ENCODE measurements at regions not wholly inside any gene's neighbourhood (a gene's known extent, or its start where the extent isn't known, plus 50 kb on each side); places are given as distances from the start of the nearest gene placed in this dataset.

GRCh38 chr10:4736183-4736582, 89.8 kb upstream of the AKR1E2 start:
- H3K4me1 ChIP-seq (ENCODE audit: control insufficient read depth, insufficient read depth, low read length) = no peaks in the 10 kb centered on the region
- 90% methylated on average over 4 of the region's 7 CpGs for WGBS (ENCODE audit: insufficient coverage)

GRCh38 chr10:4733843-4734224, 92.2 kb upstream of the AKR1E2 start:
- Histone ChIP-seq H3K27ac (ENCODE audit: low read depth, low read length) (no peak overlapping the region), H3K36me3 (ENCODE audit: control insufficient read depth, insufficient read depth, low read length) (no peaks in the 10 kb centered on the region), H3K4me3 (ENCODE audit: low read depth, low read length) (no peak overlapping the region), H3K4me1 (ENCODE audit: control insufficient read depth, insufficient read depth, low read length) (no peaks in the 10 kb centered on the region), H3K27me3 (ENCODE audit: control insufficient read depth, insufficient read depth, low read length) (no peaks in the 10 kb centered on the region), H3K9me3 (ENCODE audit: control insufficient read depth, insufficient read depth, low read length) (no peaks in the 10 kb centered on the region)
- 93% methylated on average over 3 of the region's 3 CpGs for WGBS (ENCODE audit: insufficient coverage)
- DNase-seq (ENCODE audit: low read depth in 4 of 6, low spot score in 6 of 6) = no peak

More at GRCh38 chr10:4736183-4736582, 89.8 kb upstream of the AKR1E2 start:
- no peak for DNase-seq (ENCODE audit: low read depth in 4 of 6, low spot score in 6 of 6)
- Histone ChIP-seq H3K36me3 (ENCODE audit: control insufficient read depth, insufficient read depth, low read length) (no peaks in the 10 kb centered on the region), H3K27ac (ENCODE audit: low read depth, low read length) (no peak overlapping the region), H3K4me3 (ENCODE audit: low read depth, low read length) (no peak overlapping the region), H3K9me3 (ENCODE audit: control insufficient read depth, insufficient read depth, low read length) (no peaks in the 10 kb centered on the region), H3K27me3 (ENCODE audit: control insufficient read depth, insufficient read depth, low read length) (no peaks in the 10 kb centered on the region)

DNA sequence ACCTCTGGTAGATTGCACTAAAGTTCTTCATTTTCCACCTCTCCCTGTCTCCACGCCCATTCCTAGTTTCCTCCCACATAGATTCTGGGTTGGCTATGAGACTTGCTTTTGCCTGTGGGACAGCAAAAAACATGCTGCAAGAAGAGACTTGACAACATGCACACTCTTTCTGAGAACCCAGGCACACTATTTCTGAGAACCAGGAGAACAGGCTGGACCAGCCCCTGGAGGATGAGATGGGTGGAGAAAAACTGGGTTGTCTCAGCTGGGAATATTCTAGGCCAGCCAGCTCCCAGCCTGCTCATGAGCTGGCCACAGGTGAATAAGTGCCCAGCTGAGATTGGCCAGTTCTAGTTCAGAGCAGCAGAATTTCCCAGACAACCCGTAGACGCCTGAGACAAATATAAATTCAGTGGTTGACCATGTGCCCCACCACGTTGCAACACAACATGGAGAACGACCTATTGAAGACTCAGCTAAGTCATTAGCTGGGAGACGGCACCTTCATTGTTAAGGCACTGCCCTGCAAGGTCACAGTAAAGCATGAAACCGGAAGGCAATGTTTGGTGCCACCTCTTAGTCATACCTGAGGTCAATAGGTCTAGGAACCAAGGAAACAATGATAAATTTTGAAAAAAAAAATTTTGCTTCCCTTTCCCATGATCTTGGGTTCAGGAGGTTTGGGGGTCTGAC, 92.7 kb upstream of the AKR1E2 start:
- no peak overlapping the region for H3K4me3 ChIP-seq (ENCODE audit: low read depth, low read length)
- no peak overlapping the region for H3K27ac ChIP-seq (ENCODE audit: low read depth, low read length)
- no peaks in the 10 kb centered on the region for H3K4me1 ChIP-seq (ENCODE audit: control insufficient read depth, insufficient read depth, low read length)
- H3K9me3 ChIP-seq (ENCODE audit: control insufficient read depth, insufficient read depth, low read length) = no peaks in the 10 kb centered on the region
- no peaks in the 10 kb centered on the region for H3K36me3 ChIP-seq (ENCODE audit: control insufficient read depth, insufficient read depth, low read length)
- H3K27me3 ChIP-seq (ENCODE audit: control insufficient read depth, insufficient read depth, low read length) = no peaks in the 10 kb centered on the region
- 92% methylated on average over 7 of the region's 7 CpGs for WGBS (ENCODE audit: insufficient coverage)
- DNase-seq (ENCODE audit: low read depth in 4 of 6, low spot score in 6 of 6) = no peak

GRCh38 chr10:4730998-4731397, 95.0 kb upstream of the AKR1E2 start:
- H3K4me3 ChIP-seq (ENCODE audit: low read depth, low read length) = no peak overlapping the region
- no peaks in the 10 kb centered on the region for H3K9me3 ChIP-seq (ENCODE audit: control insufficient read depth, insufficient read depth, low read length)
- H3K36me3 ChIP-seq (ENCODE audit: control insufficient read depth, insufficient read depth, low read length) = no peaks in the 10 kb centered on the region
- H3K27me3 ChIP-seq (ENCODE audit: control insufficient read depth, insufficient read depth, low read length) = no peaks in the 10 kb centered on the region
- H3K27ac ChIP-seq (ENCODE audit: low read depth, low read length) = no peak overlapping the region
- no CpG with 5 or more reads among the region's 3 CpGs for WGBS (ENCODE audit: insufficient coverage)
- no peaks in the 10 kb centered on the region for H3K4me1 ChIP-seq (ENCODE audit: control insufficient read depth, insufficient read depth, low read length)
- no peak for DNase-seq (ENCODE audit: low read depth in 4 of 6, low spot score in 6 of 6)

- WGBS (ENCODE audit: insufficient coverage) = no CpG with 5 or more reads among the region's 4 CpGs
- H3K27me3 ChIP-seq (ENCODE audit: control insufficient read depth, insufficient read depth, low read length) = no peaks in the 10 kb centered on the region
- no peak overlapping the region for H3K27ac ChIP-seq (ENCODE audit: low read depth, low read length)
- DNase-seq (ENCODE audit: low read depth in 4 of 6, low spot score in 6 of 6) = no peak
- H3K36me3 ChIP-seq (ENCODE audit: control insufficient read depth, insufficient read depth, low read length) = no peaks in the 10 kb centered on the region
- H3K4me1 ChIP-seq (ENCODE audit: control insufficient read depth, insufficient read depth, low read length) = no peaks in the 10 kb centered on the region
- H3K9me3 ChIP-seq (ENCODE audit: control insufficient read depth, insufficient read depth, low read length) = no peaks in the 10 kb centered on the region
- no peak overlapping the region for H3K4me3 ChIP-seq (ENCODE audit: low read depth, low read length)
Observed at GRCh38 chr10:4725917-4726606, 99.9 kb upstream of the AKR1E2 start.

DNA sequence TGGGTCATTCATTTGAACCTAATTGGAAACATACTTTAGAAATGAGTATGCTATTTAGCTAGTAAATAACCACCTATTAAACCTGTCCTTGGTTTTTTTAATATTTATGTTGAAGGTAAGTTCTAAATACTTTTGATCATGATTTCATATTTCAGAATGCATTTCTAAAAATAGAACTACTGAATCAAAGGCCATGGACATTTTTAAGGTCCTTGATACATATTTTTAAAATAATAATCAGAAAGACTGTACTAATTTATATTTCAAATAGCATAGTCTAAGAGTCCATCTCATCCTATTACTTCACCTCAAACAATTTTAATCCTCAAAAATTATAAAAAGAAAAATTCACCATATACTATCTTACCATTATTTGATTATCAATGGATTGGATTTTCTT, 102.1 kb upstream of the AKR1E2 start:
- Histone ChIP-seq H3K27ac (ENCODE audit: low read depth, low read length) (no peak overlapping the region), H3K4me1 (ENCODE audit: control insufficient read depth, insufficient read depth, low read length) (no peaks in the 10 kb centered on the region), H3K27me3 (ENCODE audit: control insufficient read depth, insufficient read depth, low read length) (no peaks in the 10 kb centered on the region), H3K36me3 (ENCODE audit: control insufficient read depth, insufficient read depth, low read length) (no peaks in the 10 kb centered on the region), H3K9me3 (ENCODE audit: control insufficient read depth, insufficient read depth, low read length) (no peaks in the 10 kb centered on the region), H3K4me3 (ENCODE audit: low read depth, low read length) (no peak overlapping the region)
- no peak for DNase-seq (ENCODE audit: low read depth in 4 of 6, low spot score in 6 of 6)

- Histone ChIP-seq H3K27ac (ENCODE audit: low read depth, low read length) (no peak overlapping the region), H3K27me3 (ENCODE audit: control insufficient read depth, insufficient read depth, low read length) (no peaks in the 10 kb centered on the region), H3K4me3 (ENCODE audit: low read depth, low read length) (no peak overlapping the region), H3K9me3 (ENCODE audit: control insufficient read depth, insufficient read depth, low read length) (no peaks in the 10 kb centered on the region), H3K36me3 (ENCODE audit: control insufficient read depth, insufficient read depth, low read length) (no peaks in the 10 kb centered on the region), H3K4me1 (ENCODE audit: control insufficient read depth, insufficient read depth, low read length) (no peaks in the 10 kb centered on the region)
- DNase-seq (ENCODE audit: low read depth in 4 of 6, low spot score in 6 of 6) = no peak
- no CpG with 5 or more reads among the region's 3 CpGs for WGBS (ENCODE audit: insufficient coverage)
Observed at GRCh38 chr10:4721999-4722753, 103.8 kb upstream of the AKR1E2 start.

- no peak overlapping the region for H3K4me3 ChIP-seq (ENCODE audit: low read depth, low read length)
- no CpG with 5 or more reads among the region's 1 CpG for WGBS (ENCODE audit: insufficient coverage)
- no peak for DNase-seq (ENCODE audit: low read depth in 4 of 6, low spot score in 6 of 6)
- H3K9me3 ChIP-seq (ENCODE audit: control insufficient read depth, insufficient read depth, low read length) = no peaks in the 10 kb centered on the region
- H3K27me3 ChIP-seq (ENCODE audit: control insufficient read depth, insufficient read depth, low read length) = no peaks in the 10 kb centered on the region
- H3K4me1 ChIP-seq (ENCODE audit: control insufficient read depth, insufficient read depth, low read length) = no peaks in the 10 kb centered on the region
- no peaks in the 10 kb centered on the region for H3K36me3 ChIP-seq (ENCODE audit: control insufficient read depth, insufficient read depth, low read length)
- no peak overlapping the region for H3K27ac ChIP-seq (ENCODE audit: low read depth, low read length)
Observed at GRCh38 chr10:4720463-4720862, 105.5 kb upstream of the AKR1E2 start.

GRCh38 chr10:4719671-4720070, 106.3 kb upstream of the AKR1E2 start:
- Histone ChIP-seq H3K27ac (ENCODE audit: low read depth, low read length) (no peak overlapping the region), H3K36me3 (ENCODE audit: control insufficient read depth, insufficient read depth, low read length) (no peaks in the 10 kb centered on the region), H3K4me3 (ENCODE audit: low read depth, low read length) (no peak overlapping the region), H3K4me1 (ENCODE audit: control insufficient read depth, insufficient read depth, low read length) (no peaks in the 10 kb centered on the region), H3K9me3 (ENCODE audit: control insufficient read depth, insufficient read depth, low read length) (no peaks in the 10 kb centered on the region), H3K27me3 (ENCODE audit: control insufficient read depth, insufficient read depth, low read length) (no peaks in the 10 kb centered on the region)
- WGBS (ENCODE audit: insufficient coverage) = no CpG with 5 or more reads among the region's 2 CpGs
- DNase-seq (ENCODE audit: low read depth in 4 of 6, low spot score in 6 of 6) = no peak

- Histone ChIP-seq H3K27me3 (ENCODE audit: control insufficient read depth, insufficient read depth, low read length) (no peaks in the 10 kb centered on the region), H3K4me1 (ENCODE audit: control insufficient read depth, insufficient read depth, low read length) (no peaks in the 10 kb centered on the region), H3K9me3 (ENCODE audit: control insufficient read depth, insufficient read depth, low read length) (no peaks in the 10 kb centered on the region), H3K27ac (ENCODE audit: low read depth, low read length) (no peak overlapping the region), H3K4me3 (ENCODE audit: low read depth, low read length) (no peak overlapping the region), H3K36me3 (ENCODE audit: control insufficient read depth, insufficient read depth, low read length) (no peaks in the 10 kb centered on the region)
- no CpG with 5 or more reads among the region's 1 CpG for WGBS (ENCODE audit: insufficient coverage)
- no peak for DNase-seq (ENCODE audit: low read depth in 4 of 6, low spot score in 6 of 6)
Observed at GRCh38 chr10:4719036-4719435, 107.0 kb upstream of the AKR1E2 start.
